COLO668 (cell line): ENCODE measurements at regions not wholly inside any gene's neighbourhood (a gene's known extent, or its start where the extent isn't known, plus 50 kb on each side); places are given as distances from the start of the nearest gene placed in this dataset.

Experiments used
- DNase-seq: peaks from one replicate; lab custom pipeline; 2025; ENCODE audit not compliant: unreplicated experiment; lab: John Stamatoyannopoulos, UW

GRCh38 chr5:34483442-34484033 lies 172.6 kb upstream of the RAI14 start:
- peak; percentile 30 for DNase-seq

GRCh38 chr5:34484216-34484920 lies 171.8 kb upstream of the RAI14 start:
- DNase-seq: peak; percentile 70

- no peak for DNase-seq
These were observed 170.4 kb upstream of the RAI14 start for GRCh38 chr5:34485768-34486030.

- DNase-seq: peak; percentile 95
These were observed 169.8 kb upstream of the RAI14 start for GRCh38 chr5:34486160-34486848.

- DNase-seq: no peak
These were observed 169.3 kb upstream of the RAI14 start for GRCh38 chr5:34486849-34487158.

- peak; percentile 33 for DNase-seq
These were observed 168.8 kb upstream of the RAI14 start for GRCh38 chr5:34487159-34487879.

- DNase-seq: no peak
These were observed 168.2 kb upstream of the RAI14 start for GRCh38 chr5:34487956-34488355.

DNA sequence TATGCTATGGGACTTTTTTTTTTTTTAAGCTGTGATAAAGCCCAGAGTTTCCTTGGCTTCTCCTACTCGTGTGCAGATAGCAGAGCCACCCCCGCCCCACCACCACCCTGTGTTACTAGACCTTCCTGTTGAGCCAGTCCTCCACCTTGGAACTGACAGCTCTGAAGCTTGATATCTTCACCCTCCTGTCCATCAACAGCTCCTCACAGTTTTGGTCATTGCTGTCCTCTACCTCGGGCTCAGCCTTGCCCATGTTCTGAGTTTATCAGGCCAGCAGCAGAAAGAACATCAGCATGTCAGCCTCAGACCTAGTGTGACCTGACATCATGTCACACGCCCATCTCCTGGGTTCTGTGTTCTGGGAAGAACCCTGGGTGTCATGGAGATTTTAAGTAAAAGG lies 167.1 kb upstream of the RAI14 start:
- no peak for DNase-seq

- peak; percentile 47 for DNase-seq
These were observed 165.4 kb upstream of the RAI14 start for GRCh38 chr5:34490506-34491250.

DNA sequence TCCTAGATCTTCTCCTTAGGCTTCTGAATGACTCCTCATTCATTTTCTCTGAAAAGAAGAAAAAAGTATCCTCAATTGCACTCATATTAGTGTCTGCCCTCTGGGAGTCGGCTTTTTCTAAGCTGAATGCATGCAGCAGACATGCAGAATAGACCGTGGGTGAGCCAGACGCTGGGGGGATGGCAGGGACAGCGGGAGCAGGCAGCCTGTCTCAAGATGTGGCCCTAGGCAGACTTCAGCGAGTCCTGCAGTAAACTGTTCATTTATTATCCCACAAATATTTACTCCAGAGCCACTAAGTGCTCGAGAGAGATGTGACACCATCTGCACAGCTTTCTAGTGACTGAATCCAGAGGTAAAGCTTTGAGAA lies 164.9 kb upstream of the RAI14 start:
- DNase-seq: no peak

DNA sequence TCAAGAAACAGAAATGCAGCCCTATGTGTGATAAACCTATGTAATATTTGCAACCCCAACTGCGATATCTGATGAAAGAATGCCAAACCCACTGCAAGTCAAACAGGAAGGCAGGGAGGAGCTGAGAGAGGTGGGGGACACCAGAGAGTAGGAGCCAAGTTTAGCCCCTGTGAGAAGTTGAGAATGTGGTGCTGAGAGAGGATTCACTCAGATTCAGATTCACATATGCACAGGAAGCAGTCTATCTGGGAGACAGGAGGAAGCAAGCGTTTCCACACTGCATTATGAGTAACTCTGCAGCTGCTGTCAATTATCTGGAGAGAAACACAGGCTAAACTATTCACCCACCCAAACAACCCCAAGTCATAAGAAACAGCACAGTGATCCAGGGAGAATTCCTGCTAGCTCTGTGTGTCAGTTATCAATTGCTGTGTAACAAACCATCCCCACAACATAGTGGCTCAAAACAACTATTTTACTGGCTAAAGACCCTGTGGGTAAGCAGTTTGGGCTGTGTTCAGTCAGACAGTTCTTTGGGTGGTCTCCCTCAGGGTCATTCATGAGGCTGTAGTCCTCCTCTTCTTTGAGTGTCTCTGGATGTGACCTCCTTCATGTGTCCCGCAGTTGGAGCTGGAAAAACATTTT lies 161.9 kb upstream of the RAI14 start:
- DNase-seq: no peak

GRCh38 chr5:34495178-34495577 lies 160.9 kb upstream of the RAI14 start:
- DNase-seq: no peak

DNA sequence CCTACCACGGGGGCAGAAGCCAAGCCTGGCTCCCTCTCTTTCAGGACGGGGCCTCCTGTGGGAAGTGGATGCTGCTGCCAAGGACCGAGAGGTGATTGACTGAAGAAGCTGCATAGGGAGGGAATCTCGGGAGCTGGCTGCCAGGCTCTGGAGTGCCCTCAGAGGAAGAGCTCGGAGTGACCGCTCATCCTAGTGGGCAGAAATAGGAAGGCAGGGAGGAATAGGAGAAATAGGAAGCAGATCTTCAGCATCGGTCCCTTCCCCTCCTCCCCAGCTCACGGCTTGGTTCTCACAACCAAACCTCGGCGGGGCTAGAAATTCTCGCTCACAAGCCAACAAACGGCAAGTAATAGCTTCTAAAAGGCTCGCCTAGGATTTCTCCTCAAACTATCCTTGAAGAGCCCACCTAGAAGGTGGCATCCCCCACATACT lies 159.9 kb upstream of the RAI14 start:
- DNase-seq: no peak

DNA sequence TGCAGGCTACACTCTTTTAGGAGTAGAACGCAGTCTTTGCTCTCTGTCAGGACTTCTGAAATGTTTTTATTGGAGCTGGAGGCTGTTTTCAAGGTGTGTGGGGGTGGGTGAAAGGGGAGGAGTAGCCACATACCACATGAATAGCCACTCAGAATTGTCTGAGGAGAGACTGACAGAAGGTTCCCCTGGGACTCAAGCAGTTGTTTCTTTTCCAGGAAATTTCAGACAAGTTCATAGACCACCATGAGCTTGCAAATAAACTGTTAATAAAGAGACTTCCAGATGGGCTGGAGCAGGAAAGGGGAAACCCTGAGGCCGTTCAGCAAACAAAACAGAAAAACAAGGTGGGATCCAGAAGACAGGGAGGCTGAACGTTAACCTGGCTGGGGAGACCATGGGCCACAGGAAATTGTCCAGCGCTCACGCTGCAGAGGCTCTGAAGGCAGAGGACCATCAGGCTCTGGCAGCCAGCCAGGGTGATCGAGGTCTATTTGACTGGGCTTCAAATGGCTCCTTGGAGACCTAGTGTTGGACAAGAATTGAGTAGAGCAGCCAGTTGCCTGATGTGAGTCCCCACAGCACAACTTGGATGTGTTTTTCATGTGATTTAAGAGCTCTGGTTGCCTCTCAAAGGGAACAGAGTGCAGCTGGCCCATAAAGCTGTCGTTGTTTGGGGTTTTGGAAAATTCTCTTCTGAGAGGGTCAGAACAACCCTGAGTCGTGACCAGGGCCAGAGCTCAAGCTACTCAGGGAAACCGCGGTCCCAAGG lies 159.2 kb upstream of the RAI14 start:
- DNase-seq: peak; percentile 50

DNA sequence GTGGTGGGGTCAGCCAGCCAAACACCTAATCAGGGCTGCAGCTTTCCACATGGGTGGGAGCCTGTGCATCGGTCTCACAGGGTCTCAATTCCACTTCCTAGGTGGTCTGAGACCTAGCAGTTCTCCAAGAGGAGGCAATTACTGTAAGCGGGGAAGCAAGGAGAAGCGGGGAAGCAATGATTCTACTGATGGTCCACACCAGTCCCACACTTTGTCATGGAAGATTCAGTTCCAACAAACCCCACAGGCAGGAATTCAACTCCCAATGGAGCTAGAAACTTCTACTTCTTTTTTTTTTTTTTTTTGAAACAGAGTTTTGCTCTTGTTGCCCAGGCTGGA lies 158.7 kb upstream of the RAI14 start:
- DNase-seq: no peak

GRCh38 chr5:34498572-34498971 lies 157.6 kb upstream of the RAI14 start:
- DNase-seq: no peak

DNA sequence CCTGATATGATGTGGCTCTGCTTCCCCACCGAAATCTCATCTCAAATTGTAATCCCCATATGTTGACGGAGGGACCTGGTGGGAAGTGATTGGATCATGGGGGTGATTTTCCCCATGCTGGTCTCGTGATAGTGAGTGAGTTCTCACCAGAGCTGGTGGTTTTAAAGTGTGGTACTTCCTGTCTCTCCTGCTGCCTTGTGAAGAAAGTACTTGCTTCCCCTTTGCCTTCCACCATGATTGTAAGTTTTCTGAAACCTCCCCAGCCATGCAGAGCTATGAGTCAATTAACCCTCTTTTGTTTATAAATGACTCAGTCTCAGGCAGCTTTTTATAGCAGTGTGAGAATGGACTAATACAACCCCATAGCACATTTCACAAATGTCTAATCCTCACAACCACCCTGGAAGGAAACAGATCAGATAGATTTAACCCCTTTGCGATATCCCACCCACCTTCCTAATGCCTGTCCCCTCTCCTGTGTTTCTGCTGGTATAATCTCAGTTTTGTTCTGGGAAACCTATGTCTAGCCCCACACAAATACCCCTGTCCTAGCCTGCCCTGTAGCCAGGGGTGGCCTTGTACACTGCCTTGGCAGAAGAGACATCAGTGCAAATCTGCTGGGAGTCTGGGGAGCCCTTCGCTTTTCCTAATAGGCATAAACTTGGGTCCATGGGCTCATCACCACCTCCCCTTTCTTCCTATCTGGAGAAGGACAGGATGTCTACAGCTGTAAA lies 157.0 kb upstream of the RAI14 start:
- DNase-seq: no peak

- no peak for DNase-seq
These were observed 155.8 kb upstream of the RAI14 start for GRCh38 chr5:34500236-34500847.

- DNase-seq: no peak
These were observed 155.1 kb upstream of the RAI14 start for GRCh38 chr5:34501016-34501415.
